A549 (cell line): ENCODE measurements at regions not wholly inside any gene's neighbourhood (a gene's known extent, or its start where the extent isn't known, plus 50 kb on each side); places are given as distances from the start of the nearest gene placed in this dataset.

ENCODE experiments used
- ATAC-seq, 2 experiments: fragments of 200-7000 bp in 1 of 2; fragments of >200 bp in 1 of 2; cut with Nextera tagmentation in 1 of 2; cut with Tn5 transposase in 1 of 2; 3 replicates each; pipeline versions ENCODE4 v1.8.0 to v1.9.1; 2018 to 2020; ENCODE audit warnings: mild to moderate bottlenecking in 1 of 2, moderate library complexity in 1 of 2
- CTCF ChIA-PET: fragments of 300-600 bp; sonication (Branson Sonifier 250); formaldehyde crosslinking; extraction: SDS; loops from one replicate; lab custom pipeline; 2021; ENCODE audit warnings: antibody characterized with exemption, inconsistent platforms; lab: Yijun Ruan, JAX
- POLR2A ChIA-PET: fragments of 350-600 bp; formaldehyde crosslinking; extraction: SDS; loops from one replicate; lab custom pipeline; 2021; ENCODE audit warnings: antibody characterized with exemption, inconsistent platforms; lab: Yijun Ruan, JAX
- DNase-seq, 2 experiments: peaks; one replicate each; pipeline versions ENCODE4 v3.0.0 to v3.0.0-alpha.2; 2011 to 2016; ENCODE audit warnings: low read depth in 1 of 2, low spot score in 1 of 2
- FAIRE-seq: peaks from 2 replicates; lab custom pipeline; 2011; peaks lifted over from hg19 to GRCh38; lab: Jason Lieb, UNC
- H3K27ac ChIP-seq, 2 experiments: fragments of >200 bp; sonication (Bioruptor Twin); formaldehyde crosslinking; 3 replicates each; pipeline ENCODE4 v1.5.1; 2016 to 2017
- H3K4me1 ChIP-seq: fragments of >200 bp; sonication (Bioruptor Twin); formaldehyde crosslinking; 3 replicates; pipeline ENCODE4 v1.6.1; 2016
- H3K4me2 ChIP-seq: fragments of >200 bp; sonication (Bioruptor Twin); formaldehyde crosslinking; 3 replicates; pipeline ENCODE4 v1.6.1; 2016
- H3K4me3 ChIP-seq: fragments of >200 bp; sonication (Bioruptor Twin); formaldehyde crosslinking; 3 replicates; pipeline ENCODE4 v1.5.1; 2016
- H3K9me3 ChIP-seq: fragments of >200 bp; sonication (Bioruptor Twin); formaldehyde crosslinking; 3 replicates; pipeline ENCODE4 v1.6.1; 2016
- ATOH8 ChIP-seq: fragments of 250-450 bp; sonication (Bioruptor Pico); IDR thresholded peaks from 2 replicates; pipeline ENCODE4 v1.5.0; 2020; ENCODE audit warnings: low read depth, mild to moderate bottlenecking, moderate library complexity
- BCL3 ChIP-seq: fragments of >200 bp; sonication (Bioruptor Twin); formaldehyde crosslinking; IDR thresholded peaks from 3 replicates; pipeline ENCODE4 v1.6.1; 2016
- BHLHE40 ChIP-seq: IDR thresholded peaks from 2 replicates; pipeline ENCODE4 v1.6.1; 2012; ENCODE audit warnings: low read depth, low read length, inconsistent platforms
- CBX8 ChIP-seq: fragments of 200-600 bp; sonication (generic); IDR thresholded peaks from 2 replicates; pipeline ENCODE4 v1.6.1; 2016
- CEBPB ChIP-seq, 2 experiments: fragments of >200 bp in 1 of 2; sonication (Bioruptor Twin) in 1 of 2; formaldehyde crosslinking in 1 of 2; IDR thresholded peaks; 2 replicates each; pipeline ENCODE4 v1.6.1; 2012 to 2016
- CHD4 ChIP-seq: fragments of 200-600 bp; sonication (generic); IDR thresholded peaks from 2 replicates; pipeline ENCODE4 v1.6.1; 2016; ENCODE audit warnings: antibody characterized with exemption, mild to moderate bottlenecking, borderline replicate concordance
- E2F6 ChIP-seq: IDR thresholded peaks from 2 replicates; pipeline ENCODE4 v1.6.1; 2012; ENCODE audit warnings: low read depth, borderline replicate concordance
- ELK1 ChIP-seq: fragments of 150-350 bp; IDR thresholded peaks from 2 replicates; pipeline ENCODE4 v1.6.1; 2014; ENCODE audit warnings: low read depth, mild to moderate bottlenecking, low read length
- FOXS1 ChIP-seq: fragments of 250-450 bp; sonication (Bioruptor Pico); IDR thresholded peaks from 2 replicates; pipeline ENCODE4 v1.5.0; 2020; ENCODE audit warnings: mild to moderate bottlenecking, moderate library complexity
- HES2 ChIP-seq: fragments of >200 bp; sonication (Bioruptor Twin); formaldehyde crosslinking; IDR thresholded peaks from 2 replicates; pipeline ENCODE4 v1.6.1; 2016
- HEYL ChIP-seq: fragments of 250-450 bp; sonication (Bioruptor Pico); IDR thresholded peaks from 2 replicates; pipeline ENCODE4 v1.8.0; 2021; ENCODE audit warnings: mild to moderate bottlenecking, moderate library complexity
- HMGXB4 ChIP-seq: fragments of 250-450 bp; sonication (Bioruptor Pico); IDR thresholded peaks from 2 replicates; pipeline ENCODE4 v1.5.0; 2021; ENCODE audit warnings: mild to moderate bottlenecking, moderate library complexity, borderline replicate concordance
- HOXA7 ChIP-seq: fragments of 250-450 bp; sonication (Bioruptor Pico); IDR thresholded peaks from 2 replicates; pipeline ENCODE4 v1.5.0; 2020; ENCODE audit warnings: mild to moderate bottlenecking, moderate library complexity
- JUN ChIP-seq, 2 experiments: fragments of >200 bp; sonication (Bioruptor Twin); formaldehyde crosslinking; IDR thresholded peaks; 2 replicates in 1 of 2; 3 replicates in 1 of 2; pipeline ENCODE4 v1.6.1; 2016 to 2017
- NR3C1 ChIP-seq: fragments of >200 bp; sonication (Bioruptor Twin); formaldehyde crosslinking; IDR thresholded peaks from 3 replicates; pipeline ENCODE4 v1.6.1; 2017
- PBX3 ChIP-seq: IDR thresholded peaks from 2 replicates; pipeline ENCODE4 v1.6.1; 2012
- POLR2A ChIP-seq: IDR thresholded peaks from 2 replicates; pipeline ENCODE4 v1.6.1; 2012; ENCODE audit warnings: mild to moderate bottlenecking, low read length
- RFX5 ChIP-seq: fragments of 450-650 bp; IDR thresholded peaks from 2 replicates; pipeline ENCODE4 v1.7.1; 2014; ENCODE audit warnings: antibody characterized with exemption, mild to moderate bottlenecking, moderate library complexity
- SMC3 ChIP-seq: fragments of >200 bp; sonication (Bioruptor Twin); formaldehyde crosslinking; IDR thresholded peaks from 3 replicates; pipeline ENCODE4 v1.6.1; 2018; ENCODE audit warnings: inconsistent platforms
- SREBF2 ChIP-seq: fragments of 450-650 bp; IDR thresholded peaks from 2 replicates; pipeline ENCODE4 v1.6.1; 2014; ENCODE audit warnings: mild to moderate bottlenecking, moderate library complexity
- ZC3H11A ChIP-seq: fragments of 450-650 bp; IDR thresholded peaks from 2 replicates; pipeline ENCODE4 v1.6.1; 2014; ENCODE audit warnings: antibody characterized with exemption, mild to moderate bottlenecking
- ZNF302 ChIP-seq: fragments of 250-450 bp; sonication (Bioruptor Pico); IDR thresholded peaks from 2 replicates; pipeline ENCODE4 v1.9.0; 2021; ENCODE audit warnings: inconsistent platforms, mild to moderate bottlenecking, moderate library complexity
- WGBS: methylation state at CpG from one replicate; pipeline ENCODE4 v1.1.6; 2017; ENCODE audit errors: missing lambda C conversion rate; 5-methylcytosine and 5-hydroxymethylcytosine counted together

- no peak for TF ChIP-seq CHD4
These were observed 156.0 kb downstream of the SLC4A3 start (continued) for GRCh38 chr2:219783359-219783975.

GRCh38 chr2:219784178-219784577, 156.7 kb downstream of the SLC4A3 start:
- H3K27ac ChIP-seq, result no peak overlapping the region
- H3K4me3 ChIP-seq, result no peak overlapping the region
- no peak for TF ChIP-seq HMGXB4 (CRISPR knock-in tag)
- TF ChIP-seq HEYL (CRISPR knock-in tag), result no peak
- TF ChIP-seq BHLHE40, result no peak
- TF ChIP-seq SMC3, result no peak
- no peak for TF ChIP-seq BCL3
- TF ChIP-seq SREBF2, result no peak
- TF ChIP-seq PBX3, result no peak
- TF ChIP-seq FOXS1, result no peak
- no peak for TF ChIP-seq ELK1
- TF ChIP-seq ZNF302 (CRISPR knock-in tag), result no peak
- TF ChIP-seq ATOH8, result no peak
- TF ChIP-seq, all 56 proteins: peak for 0
- no peak for FAIRE-seq
- no peaks in the 10 kb centered on the region for H3K4me1 ChIP-seq
- H3K9me3 ChIP-seq, result 0 out of 3 replicates have a peak, but pooled peaks cover 2% of the 10 kb centered on the region
- WGBS, result 36% methylated on average over 5 of the region's 6 CpGs
- CTCF ChIA-PET, result no interaction called here
- no peak for DNase-seq
- ATAC-seq, result no peak
- H3K4me2 ChIP-seq, result no peak overlapping the region
- POLR2A ChIA-PET, result no interaction called here

GRCh38 chr2:219789476-219789875, 162.0 kb downstream of the SLC4A3 start:
- H3K9me3 ChIP-seq, result 0 out of 3 replicates have a peak, but pooled peaks cover 2% of the 10 kb centered on the region
- H3K4me1 ChIP-seq, result no peaks in the 10 kb centered on the region
- FAIRE-seq (no peak), DNase-seq (no peak), ATAC-seq (no peak)
- no peak overlapping the region for H3K4me3 ChIP-seq
- ChIA-PET CTCF (no interaction called here), POLR2A (no interaction called here)
- no peak overlapping the region for H3K27ac ChIP-seq
- H3K4me2 ChIP-seq, result no peak overlapping the region
- TF ChIP-seq HOXA7 (CRISPR knock-in tag) (no peak), JUN (IDR thresholded peaks at IDR 0.05) (no peak), HES2 (no peak), ATOH8 (no peak), PBX3 (no peak), NR3C1 (no peak), POLR2A (no peak), E2F6 (no peak), SMC3 (no peak), FOXS1 (no peak), ZC3H11A (no peak), BCL3 (no peak), CBX8 (no peak), CEBPB (IDR thresholded peaks at IDR 0.05) (no peak), RFX5 (no peak)
